Peyer's patch (tissue), 4 donors: ENCODE measurements at regions not wholly inside any gene's neighbourhood (a gene's known extent, or its start where the extent isn't known, plus 50 kb on each side); places are given as distances from the start of the nearest gene placed in this dataset.

Source experiments
- DNase-seq, 3 donors: peaks; one replicate each; pipeline ENCODE4 v3.0.0-alpha.2; 2017 to 2019
- H3K27ac ChIP-seq, 4 donors: fragments of 200-600 bp; sonication (generic); one replicate each; pipeline ENCODE4 v1.5.1; 2016 to 2019
- H3K27me3 ChIP-seq, 2 donors: fragments of 200-600 bp; sonication (generic); one replicate each; pipeline ENCODE4 v1.5.1; 2019
- H3K36me3 ChIP-seq, 3 donors: fragments of 200-600 bp; sonication (generic); one replicate each; pipeline ENCODE4 v1.5.1; 2016 to 2019
- H3K4me1 ChIP-seq, 4 donors: fragments of 200-600 bp; sonication (generic); one replicate each; pipeline ENCODE4 v1.5.1; 2016 to 2019
- H3K4me3 ChIP-seq, 4 donors: fragments of 200-600 bp; sonication (generic); 1 replicate in 3 of 4; 2 replicates in 1 of 4; pipeline ENCODE4 v1.5.1; 2016 to 2019; ENCODE audit warnings: mild to moderate bottlenecking in 1 of 4
- H3K9me3 ChIP-seq, 4 donors: fragments of 200-600 bp; sonication (generic); one replicate each; pipeline ENCODE4 v1.5.1; 2016 to 2019; ENCODE audit warnings: mild to moderate bottlenecking in 1 of 4
- CTCF ChIP-seq, 6 experiments: fragments of 450-650 bp in 4 of 6; fragments of 200-600 bp in 2 of 6; sonication (generic) in 1 of 6; IDR thresholded peaks; one replicate each; pipeline ENCODE4 v1.5.1; 2017 to 2019; ENCODE audit warnings: antibody characterized with exemption in 6 of 6, mild to moderate bottlenecking in 3 of 6, moderate library complexity in 1 of 6
- POLR2A ChIP-seq, 2 donors: fragments of 450-650 bp; IDR thresholded peaks; one replicate each; pipeline ENCODE4 v1.5.1; 2017; ENCODE audit warnings: antibody characterized with exemption in 2 of 2, mild to moderate bottlenecking in 2 of 2, moderate library complexity in 2 of 2

GRCh38 chr5:173831196-173831914, 56.8 kb upstream of the CPEB4 start:
- no peaks in the 10 kb centered on the region for H3K9me3 ChIP-seq
- DNase-seq: no peak
- no peak for TF ChIP-seq CTCF (IDR thresholded peaks at IDR 0.05)
- no peak for TF ChIP-seq POLR2A (IDR thresholded peaks at IDR 0.05)
- H3K4me3 ChIP-seq: no peak overlapping the region
- peaks cover 0 to 6% (median 2%) of the 10 kb centered on the region in 4 donors for H3K4me1 ChIP-seq
- no peaks in the 10 kb centered on the region for H3K36me3 ChIP-seq
- no peak overlapping the region for H3K27ac ChIP-seq
- no peaks in the 10 kb centered on the region for H3K27me3 ChIP-seq

- H3K4me1 ChIP-seq: peaks cover 0 to 6% (median 2%) of the 10 kb centered on the region in 4 donors
- H3K36me3 ChIP-seq: no peaks in the 10 kb centered on the region
- no peaks in the 10 kb centered on the region for H3K27me3 ChIP-seq
- no peak overlapping the region for H3K27ac ChIP-seq
- peak in 1 of 3 donors; percentile 35 for DNase-seq
- no peaks in the 10 kb centered on the region for H3K9me3 ChIP-seq
- TF ChIP-seq POLR2A (IDR thresholded peaks at IDR 0.05): no peak
- H3K4me3 ChIP-seq: no peak overlapping the region
These were observed 55.8 kb upstream of the CPEB4 start for GRCh38 chr5:173832386-173832785.

GRCh38 chr5:173833196-173833985, 54.8 kb upstream of the CPEB4 start:
- H3K27me3 ChIP-seq: no peaks in the 10 kb centered on the region
- peaks cover 0 to 6% (median 2%) of the 10 kb centered on the region in 4 donors for H3K4me1 ChIP-seq
- no peak for TF ChIP-seq CTCF (IDR thresholded peaks at IDR 0.05)
- TF ChIP-seq POLR2A (IDR thresholded peaks at IDR 0.05): no peak
- H3K36me3 ChIP-seq: no peaks in the 10 kb centered on the region
- no peak for DNase-seq
- no peak overlapping the region for H3K4me3 ChIP-seq
- no peak overlapping the region for H3K27ac ChIP-seq
- H3K9me3 ChIP-seq: no peaks in the 10 kb centered on the region

GRCh38 chr5:173834071-173834771, 53.9 kb upstream of the CPEB4 start:
- no peak for TF ChIP-seq CTCF (IDR thresholded peaks at IDR 0.05)
- TF ChIP-seq POLR2A (IDR thresholded peaks at IDR 0.05): no peak
- no peak for DNase-seq
- no peaks in the 10 kb centered on the region for H3K36me3 ChIP-seq
- no peak overlapping the region for H3K4me3 ChIP-seq
- H3K27me3 ChIP-seq: no peaks in the 10 kb centered on the region
- H3K27ac ChIP-seq: no peak overlapping the region
- peaks cover 0 to 6% (median 2%) of the 10 kb centered on the region in 4 donors for H3K4me1 ChIP-seq
- H3K9me3 ChIP-seq: no peaks in the 10 kb centered on the region

GRCh38 chr5:173835131-173835530, 53.0 kb upstream of the CPEB4 start:
- peaks cover 0 to 6% (median 0%) of the 10 kb centered on the region in 4 donors for H3K4me1 ChIP-seq
- H3K4me3 ChIP-seq: no peak overlapping the region
- DNase-seq: no peak
- H3K27ac ChIP-seq: no peak overlapping the region
- TF ChIP-seq CTCF (IDR thresholded peaks at IDR 0.05) (no peak), POLR2A (IDR thresholded peaks at IDR 0.05) (no peak)
- no peaks in the 10 kb centered on the region for H3K9me3 ChIP-seq
- no peaks in the 10 kb centered on the region for H3K27me3 ChIP-seq
- H3K36me3 ChIP-seq: no peaks in the 10 kb centered on the region
